SK-N-SH (cell line): ENCODE measurements at regions not wholly inside any gene's neighbourhood (a gene's known extent, or its start where the extent isn't known, plus 50 kb on each side); places are given as distances from the start of the nearest gene placed in this dataset.

Experiments
- CTCF ChIA-PET: fragments of 300-600, 350-600 bp; formaldehyde crosslinking; extraction: SDS; loops from one replicate; lab custom pipeline; 2021; lab: Yijun Ruan, JAX
- POLR2A ChIA-PET: fragments of 350-600 bp; sonication (Branson Sonifier 250); formaldehyde crosslinking; extraction: SDS; loops from one replicate; lab custom pipeline; 2020; ENCODE audit warnings: antibody characterized with exemption, inconsistent platforms; lab: Yijun Ruan, JAX
- DNase-seq: peaks from one replicate; pipeline ENCODE4 v3.0.0; 2012
- H2AFZ ChIP-seq: fragments of 200-600 bp; sonication (generic); 2 replicates; pipeline ENCODE4 v1.8.1; 2016; ENCODE audit warnings: antibody characterized with exemption, mild to moderate bottlenecking, low read depth
- H3F3A ChIP-seq: fragments of 200-600 bp; sonication (generic); replicated peaks from 2 replicates; pipeline ENCODE3; 2016; ENCODE audit warnings: antibody characterized with exemption, mild to moderate bottlenecking; ENCODE audit not compliant: insufficient read depth
- H3K27ac ChIP-seq, 2 experiments: fragments of 200-500 bp in 1 of 2; fragments of 200-600 bp in 1 of 2; sonication (Bioruptor generic) in 1 of 2; sonication (generic), shearing (Covaris generic) in 1 of 2; 2 replicates each; pipeline versions ENCODE4 v1.5.1 to v1.6.1; 2014 to 2016; ENCODE audit warnings: low read depth in 2 of 2, inconsistent platforms in 1 of 2, low read length in 1 of 2, mild to moderate bottlenecking in 1 of 2, mixed read lengths in 1 of 2
- H3K27me3 ChIP-seq: fragments of 200-600 bp; sonication (generic), shearing (Covaris generic); 2 replicates; pipeline ENCODE4 v1.6.1; 2016; ENCODE audit warnings: mixed run types; ENCODE audit not compliant: insufficient read depth
- H3K36me3 ChIP-seq, 2 experiments: fragments of 200-500 bp in 1 of 2; fragments of 200-600 bp in 1 of 2; sonication (Bioruptor generic) in 1 of 2; sonication (generic) in 1 of 2; replicated peaks in 1 of 2; 2 replicates each; pipeline versions ENCODE3 to v1.5.1; 2014 to 2016; ENCODE audit warnings: low read length in 1 of 2, mild to moderate bottlenecking in 1 of 2; ENCODE audit not compliant: insufficient read depth in 2 of 2, control insufficient read depth in 1 of 2
- H3K4me1 ChIP-seq, 2 experiments: fragments of 200-500 bp in 1 of 2; fragments of 200-600 bp in 1 of 2; sonication (Bioruptor generic) in 1 of 2; sonication (generic), shearing (Covaris generic) in 1 of 2; 2 replicates each; pipeline versions ENCODE4 v1.5.1 to v1.6.1; 2014 to 2016; ENCODE audit warnings: low read depth in 1 of 2, low read length in 1 of 2, mixed run types in 1 of 2; ENCODE audit not compliant: insufficient read depth in 2 of 2, control insufficient read depth in 1 of 2
- H3K4me2 ChIP-seq: fragments of 200-600 bp; sonication (generic), shearing (Covaris generic); 2 replicates; pipeline ENCODE4 v1.6.1; 2017; ENCODE audit warnings: mixed run types
- H3K4me3 ChIP-seq, 2 experiments: fragments of 200-500 bp in 1 of 2; fragments of 200-600 bp in 1 of 2; sonication (Bioruptor generic) in 1 of 2; sonication (generic), shearing (Covaris generic) in 1 of 2; 2 replicates each; pipeline versions ENCODE4 v1.5.1 to v1.8.1; 2014 to 2016; ENCODE audit warnings: low read depth in 2 of 2, inconsistent platforms in 1 of 2, low read length in 1 of 2, mild to moderate bottlenecking in 1 of 2, mixed read lengths in 1 of 2, moderate library complexity in 1 of 2
- H3K79me2 ChIP-seq: fragments of 200-600 bp; sonication (generic); 2 replicates; pipeline ENCODE4 v1.8.1; 2017; ENCODE audit warnings: mild to moderate bottlenecking; ENCODE audit not compliant: insufficient read depth
- H3K9ac ChIP-seq: fragments of 200-600 bp; sonication (generic); 2 replicates; pipeline ENCODE4 v1.6.1; 2017; ENCODE audit warnings: mixed run types
- H3K9me2 ChIP-seq: fragments of 200-600 bp; sonication (generic); 2 replicates; pipeline ENCODE4 v1.6.1; 2017; ENCODE audit warnings: mixed run types
- H3K9me3 ChIP-seq: fragments of 200-600 bp; sonication (generic); 2 replicates; pipeline ENCODE4 v1.6.1; 2017; ENCODE audit warnings: mixed run types, mild to moderate bottlenecking, moderate library complexity
- H4K20me1 ChIP-seq: fragments of 200-600 bp; sonication (generic); 2 replicates; pipeline ENCODE4 v1.6.1; 2017; ENCODE audit warnings: mild to moderate bottlenecking, mixed run types; ENCODE audit not compliant: insufficient read depth
- CHD2 ChIP-seq: fragments of 150-350 bp; IDR thresholded peaks from 2 replicates; pipeline ENCODE4 v1.6.1; 2018; ENCODE audit warnings: low read length; ENCODE audit not compliant: partially characterized antibody
- CTCF ChIP-seq: fragments of 200-600 bp; sonication (generic); IDR thresholded peaks from 2 replicates; pipeline ENCODE4 v1.6.1; 2017; ENCODE audit warnings: antibody characterized with exemption, mild to moderate bottlenecking, moderate library complexity
- EP300 ChIP-seq, 2 experiments: IDR thresholded peaks; 2 replicates each; pipeline versions ENCODE4 v1.4.0 to v1.6.1; 2012; ENCODE audit warnings: borderline replicate concordance in 1 of 2, low read depth in 1 of 2, low read length in 1 of 2
- EZH2phosphoT487 ChIP-seq: fragments of 200-600 bp; sonication (generic); IDR thresholded peaks from 2 replicates; pipeline ENCODE4 v1.6.1; 2017; ENCODE audit warnings: low read depth, mixed run types, mild to moderate bottlenecking, antibody characterized with exemption, moderate library complexity, borderline replicate concordance
- FOSL2 ChIP-seq: IDR thresholded peaks from 2 replicates; pipeline ENCODE4 v1.4.0; 2012; ENCODE audit warnings: low read depth, mild to moderate bottlenecking, moderate library complexity, borderline replicate concordance
- FOXJ3 ChIP-seq: sonication (generic); formaldehyde crosslinking; IDR thresholded peaks from 2 replicates; pipeline ENCODE4 v1.5.1; 2020; ENCODE audit warnings: mild to moderate bottlenecking, missing genetic modification reagents
- FOXM1 ChIP-seq: IDR thresholded peaks from 2 replicates; pipeline ENCODE4 v1.4.0; 2012; ENCODE audit warnings: low read depth, mild to moderate bottlenecking
- GABPA ChIP-seq: IDR thresholded peaks from 2 replicates; pipeline ENCODE4 v1.4.0; 2012; ENCODE audit warnings: low read depth, mild to moderate bottlenecking
- GATA2 ChIP-seq: sonication (generic); formaldehyde crosslinking; IDR thresholded peaks from 2 replicates; pipeline ENCODE4 v1.5.0; 2020; ENCODE audit warnings: mild to moderate bottlenecking, missing genetic modification reagents
- JUND ChIP-seq: IDR thresholded peaks from 2 replicates; pipeline ENCODE4 v1.4.0; 2012
- MEF2A ChIP-seq: IDR thresholded peaks from 2 replicates; pipeline ENCODE4 v1.4.0; 2012; ENCODE audit warnings: low read depth, borderline replicate concordance
- NRF1 ChIP-seq: IDR thresholded peaks from 2 replicates; pipeline ENCODE4 v1.6.1; 2012; ENCODE audit warnings: low read depth, mild to moderate bottlenecking, low read length
- PBX3 ChIP-seq: IDR thresholded peaks from 2 replicates; pipeline ENCODE4; 2012
- POLR2AphosphoS5 ChIP-seq: IDR thresholded peaks from 2 replicates; pipeline ENCODE4 v1.6.1; 2012; ENCODE audit warnings: low read depth, low read length
- RAD21 ChIP-seq: IDR thresholded peaks from 2 replicates; pipeline ENCODE4 v1.6.1; 2012; ENCODE audit warnings: mild to moderate bottlenecking, low read length
- REST ChIP-seq: IDR thresholded peaks from 2 replicates; pipeline ENCODE4 v1.6.1; 2012; ENCODE audit warnings: mild to moderate bottlenecking, low read depth, low read length, moderate library complexity
- RXRA ChIP-seq: IDR thresholded peaks from 2 replicates; pipeline ENCODE4 v1.4.0; 2012; ENCODE audit warnings: low read depth, mild to moderate bottlenecking, borderline replicate concordance
- SMC3 ChIP-seq: IDR thresholded peaks from 2 replicates; pipeline ENCODE4 v1.6.1; 2012; ENCODE audit warnings: low read depth, low read length, improper control_type of control experiment
- TEAD4 ChIP-seq: IDR thresholded peaks from 2 replicates; pipeline ENCODE4 v1.4.0; 2012; ENCODE audit warnings: mild to moderate bottlenecking, borderline replicate concordance; ENCODE audit not compliant: insufficient read depth
- USF2 ChIP-seq: fragments of 150-350 bp; IDR thresholded peaks from 2 replicates; pipeline ENCODE4 v1.6.1; 2017; ENCODE audit warnings: antibody characterized with exemption, low read length, low read depth, borderline replicate concordance
- WGBS: methylation state at CpG from one replicate; pipeline ENCODE4 v1.1.6; 2017; ENCODE audit warnings: low lambda C conversion rate; 5-methylcytosine and 5-hydroxymethylcytosine counted together

GRCh38 chr6:167734662-167735083, 92.0 kb upstream of the AFDN start:
- H4K20me1 ChIP-seq, result no peaks in the 10 kb centered on the region
- DNase-seq, result no peak
- no peaks in the 10 kb centered on the region for H3K9me2 ChIP-seq
- H3K4me2 ChIP-seq, result no peak overlapping the region
- no peaks in the 10 kb centered on the region for H3F3A ChIP-seq
- no peak overlapping the region for H3K4me3 ChIP-seq
- H3K27me3 ChIP-seq, result no peaks in the 10 kb centered on the region
- no peaks in the 10 kb centered on the region for H3K36me3 ChIP-seq
- H2AFZ ChIP-seq, result no peak overlapping the region
- ChIA-PET POLR2A (no interaction called here), CTCF (no interaction called here)
- 0 out of 2 replicates have a peak, but pooled peaks cover 3% of the 10 kb centered on the region for H3K9me3 ChIP-seq
- H3K4me1 ChIP-seq, result peaks cover 0 to 5% of the 10 kb centered on the region in 2 experiments; a peak in 1 of 4 replicates
- TF ChIP-seq JUND (no peak), FOXJ3 (CRISPR knock-in tag) (no peak), REST (no peak), FOXM1 (no peak), NRF1 (no peak), CHD2 (no peak), RAD21 (no peak), CTCF (no peak), GATA2 (CRISPR knock-in tag) (no peak), MEF2A (no peak), PBX3 (no peak), GABPA (no peak), EP300 (IDR thresholded peaks at IDR 0.05; ENCODE audit: borderline replicate concordance in 1 of 2, low read depth in 1 of 2, low read length in 1 of 2) (no peak), EZH2phosphoT487 (no peak), POLR2AphosphoS5 (no peak), FOSL2 (no peak), USF2 (no peak), RXRA (no peak), SMC3 (no peak), TEAD4 (no peak)
- no peak overlapping the region for H3K27ac ChIP-seq
- 44% methylated on average over 6 of the region's 6 CpGs for WGBS
- no peaks in the 10 kb centered on the region for H3K79me2 ChIP-seq
- H3K9ac ChIP-seq, result no peak overlapping the region
